Spinal cord (tissue), 9 donors: ENCODE measurements at regions not wholly inside any gene's neighbourhood (a gene's known extent, or its start where the extent isn't known, plus 50 kb on each side); places are given as distances from the start of the nearest gene placed in this dataset.

Experiments
- DNase-seq, 6 donors: peaks; one replicate each; pipeline versions ENCODE4 v3.0.0 to v3.0.0-alpha.2; 2013 to 2015; ENCODE audit warnings: low spot score in 6 of 6, low read depth in 4 of 6
- H3K27ac ChIP-seq: one replicate; pipeline ENCODE4 v1.5.1; 2013; ENCODE audit warnings: low read depth, low read length, control low read depth
- H3K27me3 ChIP-seq: one replicate; pipeline ENCODE4 v1.6.1; 2013; ENCODE audit warnings: low read length; ENCODE audit not compliant: control insufficient read depth, insufficient read depth
- H3K36me3 ChIP-seq: one replicate; pipeline ENCODE4 v1.6.1; 2013; ENCODE audit warnings: low read length; ENCODE audit not compliant: control insufficient read depth, insufficient read depth
- H3K4me1 ChIP-seq: one replicate; pipeline ENCODE4 v1.6.1; 2013; ENCODE audit warnings: low read length; ENCODE audit not compliant: control insufficient read depth, insufficient read depth
- H3K4me3 ChIP-seq: one replicate; pipeline ENCODE4 v1.5.1; 2013; ENCODE audit warnings: low read depth, low read length, control low read depth
- H3K9me3 ChIP-seq: one replicate; pipeline ENCODE4 v1.6.1; 2013; ENCODE audit warnings: low read length; ENCODE audit not compliant: control insufficient read depth, insufficient read depth
- WGBS: methylation state at CpG from one replicate; pipeline ENCODE4 v1.1.5; 2013; ENCODE audit warnings: missing lambda C conversion rate; ENCODE audit not compliant: insufficient coverage; 5-methylcytosine and 5-hydroxymethylcytosine counted together
- donor health status: healthy.

GRCh38 chr12:42957561-42958290 is 368.2 kb upstream of the PRICKLE1 start:
- Histone ChIP-seq H3K27me3 (no peaks in the 10 kb centered on the region), H3K4me1 (no peaks in the 10 kb centered on the region), H3K4me3 (no peak overlapping the region), H3K36me3 (no peaks in the 10 kb centered on the region), H3K9me3 (no peaks in the 10 kb centered on the region), H3K27ac (no peak overlapping the region)
- peak in 1 of 6 donors; percentile 67 for DNase-seq
- WGBS: no CpG with 5 or more reads among the region's 1 CpG

GRCh38 chr12:42957136-42957535 is 367.6 kb upstream of the PRICKLE1 start:
- H3K36me3 ChIP-seq: no peaks in the 10 kb centered on the region
- no CpG with 5 or more reads among the region's 3 CpGs for WGBS
- peak in 3 of 6 donors; percentile 26 to 95 (median 43) for DNase-seq

GRCh38 chr12:42953021-42953420 is 363.5 kb upstream of the PRICKLE1 start:
- Histone ChIP-seq H3K27me3 (no peaks in the 10 kb centered on the region), H3K36me3 (no peaks in the 10 kb centered on the region), H3K4me3 (no peak overlapping the region), H3K4me1 (no peaks in the 10 kb centered on the region), H3K9me3 (no peaks in the 10 kb centered on the region), H3K27ac (no peak overlapping the region)
- no peak for DNase-seq
- WGBS: 100% methylated on average over 2 of the region's 2 CpGs

More at GRCh38 chr12:42957136-42957535, 367.6 kb upstream of the PRICKLE1 start:
- H3K9me3 ChIP-seq: no peaks in the 10 kb centered on the region
- no peaks in the 10 kb centered on the region for H3K27me3 ChIP-seq
- H3K4me3 ChIP-seq: no peak overlapping the region
- H3K4me1 ChIP-seq: no peaks in the 10 kb centered on the region
- no peak overlapping the region for H3K27ac ChIP-seq

- Histone ChIP-seq H3K27me3 (no peaks in the 10 kb centered on the region), H3K9me3 (peaks cover 8% of the 10 kb centered on the region), H3K4me1 (no peaks in the 10 kb centered on the region), H3K27ac (no peak overlapping the region), H3K4me3 (no peak overlapping the region), H3K36me3 (no peaks in the 10 kb centered on the region)
- DNase-seq: peak in 2 of 6 donors; percentile 27 to 67
- WGBS: 100% methylated on average over 1 of the region's 2 CpGs
Observed at GRCh38 chr12:42946871-42947381, 357.4 kb upstream of the PRICKLE1 start.

- no peak overlapping the region for H3K4me3 ChIP-seq
- H3K4me1 ChIP-seq: no peaks in the 10 kb centered on the region
- no peaks in the 10 kb centered on the region for H3K36me3 ChIP-seq
- 100% methylated on average over 1 of the region's 2 CpGs for WGBS
- peaks cover 8% of the 10 kb centered on the region for H3K9me3 ChIP-seq
- DNase-seq: no peak
- H3K27ac ChIP-seq: no peak overlapping the region
- H3K27me3 ChIP-seq: no peaks in the 10 kb centered on the region
Observed at GRCh38 chr12:42945927-42946326, 356.4 kb upstream of the PRICKLE1 start.

GRCh38 chr12:42944516-42944915 is 355.0 kb upstream of the PRICKLE1 start:
- H3K4me3 ChIP-seq: no peak overlapping the region
- 100% methylated on average over 1 of the region's 2 CpGs for WGBS
- no peaks in the 10 kb centered on the region for H3K36me3 ChIP-seq
- no peaks in the 10 kb centered on the region for H3K27me3 ChIP-seq
- H3K4me1 ChIP-seq: no peaks in the 10 kb centered on the region
- H3K9me3 ChIP-seq: peaks cover 10% of the 10 kb centered on the region
- H3K27ac ChIP-seq: no peak overlapping the region
- DNase-seq: no peak

- Histone ChIP-seq H3K36me3 (no peaks in the 10 kb centered on the region), H3K4me3 (no peak overlapping the region), H3K27ac (no peak overlapping the region), H3K9me3 (peaks cover 2% of the 10 kb centered on the region), H3K4me1 (no peaks in the 10 kb centered on the region), H3K27me3 (no peaks in the 10 kb centered on the region)
- 82% methylated on average over 2 of the region's 3 CpGs for WGBS
- DNase-seq: no peak
Observed at GRCh38 chr12:42936991-42937390, 347.4 kb upstream of the PRICKLE1 start.

GRCh38 chr12:42936260-42936659 is 346.7 kb upstream of the PRICKLE1 start:
- H3K4me3 ChIP-seq: no peak overlapping the region
- no peaks in the 10 kb centered on the region for H3K4me1 ChIP-seq
- no peak overlapping the region for H3K27ac ChIP-seq
- no CpG with 5 or more reads among the region's 1 CpG for WGBS
- DNase-seq: no peak
- H3K36me3 ChIP-seq: no peaks in the 10 kb centered on the region
- H3K9me3 ChIP-seq: peaks cover 2% of the 10 kb centered on the region
- H3K27me3 ChIP-seq: no peaks in the 10 kb centered on the region

GRCh38 chr12:42935756-42936155 is 346.2 kb upstream of the PRICKLE1 start:
- WGBS: no CpG with 5 or more reads among the region's 2 CpGs
- Histone ChIP-seq H3K4me3 (no peak overlapping the region), H3K27me3 (no peaks in the 10 kb centered on the region), H3K27ac (no peak overlapping the region), H3K36me3 (no peaks in the 10 kb centered on the region), H3K4me1 (no peaks in the 10 kb centered on the region), H3K9me3 (peaks cover 2% of the 10 kb centered on the region)
- DNase-seq: no peak

GRCh38 chr12:42935090-42935489 is 345.5 kb upstream of the PRICKLE1 start:
- 77% methylated on average over 5 of the region's 5 CpGs for WGBS
- DNase-seq: no peak
- Histone ChIP-seq H3K9me3 (peaks cover 1% of the 10 kb centered on the region), H3K27me3 (no peaks in the 10 kb centered on the region), H3K4me1 (no peaks in the 10 kb centered on the region), H3K27ac (no peak overlapping the region), H3K36me3 (no peaks in the 10 kb centered on the region), H3K4me3 (no peak overlapping the region)
